A673 (cell line): ENCODE measurements at regions not wholly inside any gene's neighbourhood (a gene's known extent, or its start where the extent isn't known, plus 50 kb on each side); places are given as distances from the start of the nearest gene placed in this dataset.

Experiments used
- BruUV-seq: library from RNA; stranded (reverse); fragments of 400-500 nt; replicated peaks from 2 replicates; lab custom pipeline; 2021; lab: Mats Ljungman, UMichigan
- CTCF ChIA-PET: fragments of 300-600 bp; sonication (Branson Sonifier 250); formaldehyde crosslinking; loops from one replicate; lab custom pipeline; 2022; ENCODE audit warnings: antibody characterized with exemption; lab: Charles Lee
- POLR2A ChIA-PET: fragments of 300-600 bp; sonication (Branson Sonifier 250); formaldehyde crosslinking; loops from one replicate; lab custom pipeline; 2022; ENCODE audit warnings: antibody characterized with exemption; ENCODE audit not compliant: low non-redundant PET; lab: Charles Lee
- DNase-seq: peaks from one replicate; pipeline ENCODE4 v3.0.0-alpha.2; 2015; ENCODE audit warnings: low spot score
- H3K27ac ChIP-seq: fragments of 200-600 bp; sonication (generic); 2 replicates; pipeline ENCODE4 v1.5.1; 2016; ENCODE audit warnings: mixed run types, low read depth, mild to moderate bottlenecking, mixed read lengths, antibody characterized with exemption, low read length; ENCODE audit not compliant: poor library complexity, severe bottlenecking
- H3K27me3 ChIP-seq: fragments of 200-600 bp; sonication (generic); replicated peaks from 2 replicates; pipeline ENCODE4 v1.6.1; 2017; ENCODE audit warnings: mixed run types, low read depth, mild to moderate bottlenecking, mixed read lengths, antibody characterized with exemption, low read length; ENCODE audit not compliant: insufficient read depth, poor library complexity
- H3K36me3 ChIP-seq: fragments of 200-600 bp; sonication (generic); 2 replicates; pipeline ENCODE4 v1.6.1; 2016; ENCODE audit warnings: mixed run types, mild to moderate bottlenecking, mixed read lengths, antibody characterized with exemption, low read length; ENCODE audit not compliant: insufficient read depth, poor library complexity, severe bottlenecking
- H3K4me1 ChIP-seq: fragments of 200-600 bp; sonication (generic); 2 replicates; pipeline ENCODE4 v1.6.1; 2017; ENCODE audit warnings: mixed run types, mild to moderate bottlenecking, mixed read lengths, antibody characterized with exemption, low read length; ENCODE audit not compliant: insufficient read depth, poor library complexity, severe bottlenecking
- H3K4me3 ChIP-seq: fragments of 200-600 bp; sonication (generic); 2 replicates; pipeline ENCODE4 v1.5.1; 2016; ENCODE audit warnings: low read depth, mixed run types, mild to moderate bottlenecking, mixed read lengths, low read length; ENCODE audit not compliant: poor library complexity, severe bottlenecking
- H3K9me3 ChIP-seq: fragments of 200-600 bp; sonication (generic); 2 replicates; pipeline ENCODE4 v1.6.1; 2016; ENCODE audit warnings: mixed run types, low read depth, mild to moderate bottlenecking, mixed read lengths, antibody characterized with exemption, low read length; ENCODE audit not compliant: poor library complexity, severe bottlenecking
- EZH2 ChIP-seq: fragments of 200-600 bp; sonication (generic); IDR thresholded peaks from 2 replicates; pipeline ENCODE4 v1.6.1; 2017; ENCODE audit warnings: borderline replicate concordance, low read depth, mild to moderate bottlenecking, mixed read lengths, antibody characterized with exemption, low read length; ENCODE audit not compliant: poor library complexity, severe bottlenecking
- intact Hi-C: fragments of 100-400 bp; cut with micrococcal nuclease; formaldehyde crosslinking; loops from one replicate; pipeline ENCODE4 v1.10.0; 2022; ENCODE audit not compliant: unreplicated experiment
- TF ChIP-seq, protein P1 (sequence below): fragments of 300-800, 200-600 bp; sonication (generic); conservative IDR thresholded peaks from 2 replicates; pipeline ENCODE4 v1.5.1; 2017; ENCODE audit warnings: low read depth, mild to moderate bottlenecking, antibody characterized with exemption, low read length, moderate library complexity, mixed read lengths

DNA sequence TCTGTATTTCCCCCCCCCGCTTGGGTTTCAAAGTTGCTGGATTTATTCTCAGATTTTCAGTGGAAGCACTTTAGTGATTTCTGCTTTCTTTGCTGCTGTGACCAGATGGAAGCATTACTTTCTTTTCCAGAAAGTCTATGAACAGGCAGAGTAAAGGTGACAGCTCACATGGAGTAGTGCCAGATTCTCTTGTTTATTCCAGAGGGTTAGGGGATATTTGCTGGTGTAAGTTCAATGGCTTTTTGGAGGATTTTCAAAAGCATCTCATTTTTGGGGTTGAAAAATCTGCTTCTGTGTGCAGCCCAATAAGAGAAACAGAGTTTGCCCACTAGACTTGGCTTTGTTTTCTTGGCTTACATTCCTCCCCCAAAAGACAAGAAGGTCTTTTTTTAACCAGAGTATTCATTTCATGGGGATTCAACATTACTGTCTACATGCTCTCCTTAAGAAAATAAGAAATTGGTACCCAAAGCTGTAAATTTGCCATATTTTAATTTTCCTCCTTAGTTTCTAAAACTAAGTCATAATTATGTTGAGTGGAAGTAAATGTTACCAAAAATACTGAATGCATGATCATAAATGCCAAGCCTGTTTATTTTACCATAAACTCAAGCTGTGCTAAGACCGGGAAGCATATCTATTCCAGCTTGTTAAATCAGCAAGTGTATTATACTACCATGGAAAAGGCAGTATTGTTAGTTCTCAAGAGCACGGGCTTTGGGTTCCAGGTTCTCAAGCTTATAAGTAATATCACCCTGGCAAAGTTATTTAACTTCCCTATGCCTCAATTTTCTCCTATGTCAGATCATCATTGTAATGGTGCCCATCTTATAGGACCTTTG is 557.2 kb downstream of the CPS1 start:
- Histone ChIP-seq H3K9me3 (no peaks in the 10 kb centered on the region), H3K4me3 (no peak overlapping the region), H3K27me3 (no peaks in the 10 kb centered on the region), H3K27ac (no peak overlapping the region), H3K4me1 (no peaks in the 10 kb centered on the region), H3K36me3 (no peaks in the 10 kb centered on the region)
- no TSS peak for BruUV-seq
- CTCF ChIA-PET, result no interaction called here
- no peak for DNase-seq
- POLR2A ChIA-PET, result no interaction called here
- TF ChIP-seq, protein P1, sequence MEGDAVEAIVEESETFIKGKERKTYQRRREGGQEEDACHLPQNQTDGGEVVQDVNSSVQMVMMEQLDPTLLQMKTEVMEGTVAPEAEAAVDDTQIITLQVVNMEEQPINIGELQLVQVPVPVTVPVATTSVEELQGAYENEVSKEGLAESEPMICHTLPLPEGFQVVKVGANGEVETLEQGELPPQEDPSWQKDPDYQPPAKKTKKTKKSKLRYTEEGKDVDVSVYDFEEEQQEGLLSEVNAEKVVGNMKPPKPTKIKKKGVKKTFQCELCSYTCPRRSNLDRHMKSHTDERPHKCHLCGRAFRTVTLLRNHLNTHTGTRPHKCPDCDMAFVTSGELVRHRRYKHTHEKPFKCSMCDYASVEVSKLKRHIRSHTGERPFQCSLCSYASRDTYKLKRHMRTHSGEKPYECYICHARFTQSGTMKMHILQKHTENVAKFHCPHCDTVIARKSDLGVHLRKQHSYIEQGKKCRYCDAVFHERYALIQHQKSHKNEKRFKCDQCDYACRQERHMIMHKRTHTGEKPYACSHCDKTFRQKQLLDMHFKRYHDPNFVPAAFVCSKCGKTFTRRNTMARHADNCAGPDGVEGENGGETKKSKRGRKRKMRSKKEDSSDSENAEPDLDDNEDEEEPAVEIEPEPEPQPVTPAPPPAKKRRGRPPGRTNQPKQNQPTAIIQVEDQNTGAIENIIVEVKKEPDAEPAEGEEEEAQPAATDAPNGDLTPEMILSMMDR, result no peak
- TF ChIP-seq EZH2, result no peak
- intact Hi-C loops, result no loop called here

DNA sequence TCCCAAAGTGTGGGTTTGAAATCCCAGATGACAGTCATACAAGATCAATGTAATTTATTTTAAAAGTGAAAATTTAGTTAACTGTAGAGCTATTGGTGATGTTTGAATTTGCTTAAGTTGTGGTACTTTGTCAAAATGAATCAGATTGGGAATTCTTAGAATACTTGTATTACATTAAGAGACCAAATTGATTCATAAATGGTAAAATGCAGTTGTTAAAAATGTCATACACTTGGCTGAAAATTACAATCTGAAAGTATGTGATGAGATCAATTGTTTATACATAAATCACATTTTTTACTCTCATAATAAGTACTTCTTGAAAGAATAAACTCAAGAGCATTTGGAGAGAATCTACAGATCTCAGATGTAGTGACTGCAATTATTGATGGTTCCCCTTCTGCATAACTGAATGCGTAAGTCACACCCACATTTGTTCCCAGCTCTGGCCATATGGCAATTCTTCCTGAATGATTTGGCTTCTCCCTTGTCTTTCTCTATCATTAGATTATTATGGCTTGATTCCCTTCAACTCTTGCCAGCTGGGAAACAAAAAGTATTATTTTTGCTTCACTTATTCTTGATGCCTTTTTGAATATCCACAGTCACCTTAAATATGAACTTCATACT is 558.5 kb downstream of the CPS1 start:
- H3K4me3 ChIP-seq, result no peak overlapping the region
- H3K9me3 ChIP-seq, result no peaks in the 10 kb centered on the region
- CTCF ChIA-PET, result no interaction called here
- no peaks in the 10 kb centered on the region for H3K36me3 ChIP-seq
- POLR2A ChIA-PET, result no interaction called here
- H3K27me3 ChIP-seq, result no peaks in the 10 kb centered on the region
- no peaks in the 10 kb centered on the region for H3K4me1 ChIP-seq
- no peak for DNase-seq
- no peak overlapping the region for H3K27ac ChIP-seq
- BruUV-seq, result no TSS peak
- intact Hi-C loops, result no loop called here
- no peak for TF ChIP-seq EZH2
- TF ChIP-seq, protein P1, result no peak

DNA sequence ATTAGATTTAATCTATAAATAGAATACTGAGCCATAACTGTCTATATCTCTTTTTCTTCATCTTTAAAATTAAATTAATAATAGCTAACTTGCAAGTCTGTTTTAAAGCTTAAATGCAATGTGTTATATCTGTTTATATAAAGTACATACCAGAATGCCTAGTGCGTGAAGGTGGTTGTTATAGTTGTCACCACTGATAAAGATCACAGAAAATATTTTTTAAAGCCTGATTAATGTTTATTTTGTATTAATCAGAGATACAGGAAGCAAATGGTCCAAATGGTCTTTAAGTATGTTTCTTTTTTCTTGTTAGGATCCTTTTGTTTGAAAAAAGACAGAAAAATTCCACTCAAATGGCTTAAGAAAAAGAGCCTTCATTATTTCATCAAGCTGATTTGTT is 560.6 kb downstream of the CPS1 start:
- DNase-seq, result no peak
- ChIA-PET POLR2A (no interaction called here), CTCF (no interaction called here)
- H3K9me3 ChIP-seq, result no peaks in the 10 kb centered on the region
- no peaks in the 10 kb centered on the region for H3K36me3 ChIP-seq
- intact Hi-C loops, result no loop called here
- H3K4me3 ChIP-seq, result no peak overlapping the region
- no peaks in the 10 kb centered on the region for H3K4me1 ChIP-seq
- no peaks in the 10 kb centered on the region for H3K27me3 ChIP-seq
- no TSS peak for BruUV-seq
- no peak overlapping the region for H3K27ac ChIP-seq
- no peak for TF ChIP-seq EZH2
- TF ChIP-seq, protein P1, result no peak
